ENCODE measurements at regions not wholly inside any gene's neighbourhood (a gene's known extent, or its start where the extent isn't known, plus 50 kb on each side); places are given as distances from the start of the nearest gene placed in this dataset.

DNA sequence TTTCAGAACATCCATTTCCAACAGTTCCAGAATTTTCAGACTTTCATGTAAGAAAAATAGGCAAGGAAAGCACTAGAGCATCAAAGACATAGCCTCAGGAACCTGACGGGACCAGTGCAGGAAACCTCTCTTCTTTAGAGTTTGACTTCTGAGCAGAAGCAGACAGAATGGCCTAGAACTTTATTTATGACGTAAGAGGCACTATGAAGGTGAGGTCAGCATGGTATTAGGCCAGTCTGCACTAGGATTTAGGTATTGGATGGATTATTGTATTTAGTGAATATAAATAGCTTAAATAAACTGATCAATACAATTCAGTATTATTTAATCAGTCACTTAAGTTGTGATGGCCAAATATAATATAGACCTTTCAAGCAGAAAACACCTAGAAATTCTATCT is 117.6 kb downstream of the CYRIA start:
- Mint-ChIP-seq H3K27ac (no peak overlapping the region), H3K4me1 (no peaks in the 10 kb centered on the region), H3K9me3 (no peaks in the 10 kb centered on the region), H3K4me3 (no peak overlapping the region), H3K27me3 (no peaks in the 10 kb centered on the region), H3K36me3 (peaks cover 6 to 16% of the 10 kb centered on the region in 2 donors)
- no peak for DNase-seq
- ATAC-seq (replicated peaks) = no peak

DNA sequence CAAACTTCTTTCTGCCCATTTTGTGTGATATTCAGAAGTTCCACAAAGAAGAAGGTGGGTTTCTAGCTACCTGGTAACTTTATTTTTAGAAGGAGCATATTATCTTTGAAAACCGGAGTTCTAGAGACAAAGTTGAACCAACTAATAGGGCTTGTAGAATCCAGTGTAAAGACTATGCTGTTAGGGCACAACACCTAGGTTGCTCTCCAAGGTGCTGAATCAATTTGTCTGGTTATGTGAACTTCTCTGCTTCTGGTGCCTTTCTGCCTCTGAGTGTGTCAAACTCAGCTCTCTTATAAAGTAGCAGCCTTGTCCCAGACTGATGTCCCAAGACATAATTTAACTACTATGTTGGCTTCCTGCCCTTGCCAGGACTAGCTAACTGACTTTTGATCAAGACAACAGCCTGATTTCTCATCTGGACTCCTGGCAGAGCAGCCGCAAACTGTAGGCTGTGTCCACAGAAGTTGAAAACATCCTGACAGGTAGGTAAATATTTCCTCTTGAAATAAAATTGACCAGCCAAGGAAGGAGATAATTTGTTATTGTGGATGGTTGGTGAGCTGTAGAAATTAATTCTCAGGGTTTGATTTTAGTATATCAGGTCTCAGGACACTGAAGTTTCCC is 119.4 kb downstream of the CYRIA start:
- DNase-seq (no peak), ATAC-seq (replicated peaks) (no peak)
- no peak overlapping the region for H3K4me3 Mint-ChIP-seq

DNA sequence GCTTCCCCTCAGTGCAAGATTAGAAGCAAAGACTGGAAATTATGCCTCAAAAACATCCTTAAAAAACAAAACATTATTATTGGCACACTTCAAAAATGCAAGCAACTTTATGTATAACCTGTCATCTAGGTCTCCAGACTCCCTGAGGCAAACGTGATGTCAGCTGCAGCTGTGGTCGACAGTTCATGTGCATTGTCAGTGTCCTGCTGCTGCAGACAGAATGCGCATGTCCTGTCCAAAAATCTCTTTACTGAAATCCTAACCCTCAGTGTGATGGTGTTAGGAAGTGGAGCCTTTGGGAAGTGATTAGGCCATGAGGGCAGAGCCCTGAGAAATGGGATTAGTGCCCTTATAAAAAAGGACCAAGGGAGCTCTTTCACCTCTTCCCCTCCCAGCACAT is 126.9 kb downstream of the CYRIA start:
- H3K27ac Mint-ChIP-seq = no peak overlapping the region
- H3K27me3 Mint-ChIP-seq = peaks cover 20 to 32% of the 10 kb centered on the region in 2 donors
- ATAC-seq (replicated peaks) (no peak), DNase-seq (no peak)
- no peaks in the 10 kb centered on the region for H3K9me3 Mint-ChIP-seq
- H3K36me3 Mint-ChIP-seq = no peaks in the 10 kb centered on the region
- no peaks in the 10 kb centered on the region for H3K4me1 Mint-ChIP-seq
- no peak overlapping the region for H3K4me3 Mint-ChIP-seq

More for the DNA sequence above, 119.4 kb downstream of the CYRIA start:
- Mint-ChIP-seq H3K36me3 (peaks cover 4 to 11% of the 10 kb centered on the region in 2 donors), H3K9me3 (no peaks in the 10 kb centered on the region), H3K4me1 (no peaks in the 10 kb centered on the region), H3K27me3 (no peaks in the 10 kb centered on the region), H3K27ac (no peak overlapping the region)

DNA sequence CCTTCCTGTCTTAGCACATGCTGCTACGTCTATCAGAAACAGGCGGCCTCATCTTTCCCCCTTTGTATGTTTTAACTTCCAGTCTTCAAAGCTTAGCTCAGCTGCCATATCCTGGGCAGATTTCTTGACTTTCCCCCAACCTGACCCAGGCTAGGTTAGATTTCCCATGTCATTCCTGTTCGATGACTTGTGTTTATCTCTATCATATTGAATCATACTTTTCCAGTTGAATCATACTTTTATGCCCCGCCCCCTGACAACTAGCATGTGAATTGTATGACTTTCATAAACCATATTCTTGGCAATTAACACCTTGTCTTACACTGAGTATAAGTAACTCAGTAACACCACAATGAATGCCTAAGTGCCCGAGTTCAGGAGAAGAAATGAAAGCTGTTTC is 128.3 kb downstream of the CYRIA start:
- Mint-ChIP-seq H3K9me3 (no peaks in the 10 kb centered on the region), H3K27me3 (peaks cover 27 to 38% of the 10 kb centered on the region in 2 donors), H3K27ac (no peak overlapping the region), H3K36me3 (no peaks in the 10 kb centered on the region), H3K4me1 (no peaks in the 10 kb centered on the region), H3K4me3 (no peak overlapping the region)
- no peak for ATAC-seq (replicated peaks)
- no peak for DNase-seq

DNA sequence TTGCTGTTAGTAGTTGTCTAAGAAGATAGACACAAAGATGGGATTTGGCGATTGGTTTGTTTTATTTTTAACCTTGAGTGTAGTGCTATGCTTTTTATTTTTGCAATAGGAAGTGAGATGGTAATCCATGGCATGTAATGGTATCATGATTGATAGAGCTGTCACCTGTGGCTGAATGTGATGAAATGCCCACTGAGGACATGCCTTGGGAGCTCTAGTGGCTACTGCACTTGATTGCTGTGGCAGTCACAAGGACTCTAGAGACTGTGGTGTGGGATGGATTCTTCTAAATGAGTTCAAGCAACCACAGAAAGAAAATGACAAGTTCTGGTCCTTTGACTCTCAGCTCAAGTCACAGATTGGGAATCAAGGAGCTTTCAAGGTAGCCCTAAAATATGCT is 139.4 kb downstream of the CYRIA start:
- no peak overlapping the region for H3K4me3 Mint-ChIP-seq
- no peak overlapping the region for H3K27ac Mint-ChIP-seq
- DNase-seq (no peak), ATAC-seq (replicated peaks) (no peak)
- no peaks in the 10 kb centered on the region for H3K9me3 Mint-ChIP-seq
- no peaks in the 10 kb centered on the region for H3K36me3 Mint-ChIP-seq
- H3K4me1 Mint-ChIP-seq = no peaks in the 10 kb centered on the region
- H3K27me3 Mint-ChIP-seq = peaks cover 33 to 35% of the 10 kb centered on the region in 2 donors

DNA sequence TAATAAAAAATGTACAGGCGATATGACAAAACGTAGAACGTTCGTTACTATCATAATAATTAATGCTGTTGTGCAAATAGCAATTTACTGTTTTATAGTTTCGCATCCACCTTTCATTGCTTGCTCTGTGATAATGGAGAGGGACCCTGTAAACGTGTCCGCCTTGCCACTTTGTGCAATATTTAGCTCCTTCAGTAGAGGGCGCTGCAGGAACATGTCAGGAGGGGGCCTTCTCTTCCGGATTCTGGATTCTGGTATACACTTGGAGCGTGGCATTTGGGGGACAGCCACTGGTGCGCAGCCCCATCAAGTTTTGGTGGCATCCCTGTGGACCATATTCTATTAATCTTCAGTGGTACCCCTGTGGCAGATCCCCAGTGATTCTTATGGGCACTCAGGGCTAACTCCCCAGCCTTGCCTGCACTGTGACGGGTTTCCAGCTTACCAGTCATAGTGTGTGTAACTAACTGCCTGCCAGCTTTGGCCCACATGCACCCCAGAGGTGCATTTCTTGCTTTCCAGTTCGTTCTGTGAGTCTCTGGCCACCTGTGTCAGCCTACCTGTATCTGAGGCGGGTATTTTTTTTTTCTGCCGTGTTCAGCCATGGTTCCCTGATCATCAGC is 140.3 kb downstream of the CYRIA start:
- DNase-seq = no peak
- H3K27me3 Mint-ChIP-seq = peaks cover 32% of the 10 kb centered on the region in 2 donors
- H3K9me3 Mint-ChIP-seq = no peaks in the 10 kb centered on the region
- H3K36me3 Mint-ChIP-seq = no peaks in the 10 kb centered on the region
- H3K27ac Mint-ChIP-seq = no peak overlapping the region
- no peak for ATAC-seq (replicated peaks)
- no peak overlapping the region for H3K4me3 Mint-ChIP-seq
- no peaks in the 10 kb centered on the region for H3K4me1 Mint-ChIP-seq

DNA sequence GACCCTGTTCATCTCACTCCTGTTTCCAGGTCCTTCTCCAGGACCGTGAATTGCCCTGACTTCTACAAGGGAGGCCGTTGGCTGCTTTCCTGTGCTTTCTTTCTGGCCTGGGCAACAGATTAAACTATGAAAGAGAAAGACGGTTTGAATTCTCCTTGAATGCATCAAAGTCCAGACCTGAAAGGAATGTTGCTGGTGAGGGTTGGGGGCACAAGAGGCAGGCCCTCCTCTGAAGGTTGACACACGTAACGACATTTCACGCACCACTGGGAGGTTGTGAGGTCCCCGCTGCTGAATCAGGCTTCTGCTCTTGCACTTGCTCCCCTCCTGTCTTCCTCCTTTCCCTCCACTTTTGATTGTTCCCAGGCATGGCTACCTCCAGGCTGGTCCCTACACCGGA is 141.9 kb downstream of the CYRIA start:
- peaks cover 26 to 28% of the 10 kb centered on the region in 2 donors for H3K27me3 Mint-ChIP-seq
- no peaks in the 10 kb centered on the region for H3K36me3 Mint-ChIP-seq
- DNase-seq (no peak), ATAC-seq (replicated peaks) (no peak)
- no peaks in the 10 kb centered on the region for H3K4me1 Mint-ChIP-seq
- no peaks in the 10 kb centered on the region for H3K9me3 Mint-ChIP-seq
- no peak overlapping the region for H3K4me3 Mint-ChIP-seq
- H3K27ac Mint-ChIP-seq = no peak overlapping the region

DNA sequence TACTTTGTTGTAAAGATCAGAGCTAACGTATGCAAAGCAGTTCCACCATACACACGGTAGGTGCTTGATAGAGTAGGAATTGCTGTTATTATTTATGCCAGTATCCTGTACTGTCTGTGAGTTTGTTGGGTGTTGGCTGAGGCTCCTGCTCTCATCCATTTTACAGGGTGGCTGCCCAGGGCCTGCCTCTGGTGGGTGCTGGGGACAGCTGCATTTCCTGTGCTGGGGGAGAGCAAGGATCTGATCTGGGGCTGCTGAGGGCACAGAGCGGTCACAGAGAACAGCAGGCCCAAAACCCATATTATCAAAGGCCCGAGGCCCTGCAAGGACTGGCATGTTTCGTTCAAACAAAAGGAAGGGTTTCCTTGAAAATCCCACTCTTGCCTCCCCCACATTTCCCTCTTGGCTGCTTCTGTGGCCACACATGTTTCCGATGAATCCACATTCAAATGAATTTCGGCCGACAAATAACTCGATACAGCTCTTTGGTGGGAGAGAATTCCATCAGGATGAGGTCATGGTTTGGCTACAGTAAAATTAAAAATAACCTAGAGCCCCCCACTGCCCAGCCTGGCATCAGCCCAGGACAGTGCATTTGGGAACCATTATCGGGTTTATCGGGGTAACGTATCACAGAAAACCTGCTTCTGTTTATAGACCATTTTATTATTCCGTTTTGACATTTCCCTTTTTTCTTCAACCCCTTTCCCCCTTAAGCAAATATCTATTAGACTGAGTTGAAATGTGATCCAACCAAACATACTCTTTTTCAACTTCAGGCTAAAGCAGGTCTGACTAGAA is 143.4 kb downstream of the CYRIA start:
- Mint-ChIP-seq H3K9me3 (no peaks in the 10 kb centered on the region), H3K4me3 (no peak overlapping the region), H3K27ac (no peak overlapping the region), H3K27me3 (peaks cover 28 to 29% of the 10 kb centered on the region in 2 donors), H3K4me1 (no peaks in the 10 kb centered on the region), H3K36me3 (no peaks in the 10 kb centered on the region)
- ATAC-seq (replicated peaks) (no peak), DNase-seq (no peak)

DNA sequence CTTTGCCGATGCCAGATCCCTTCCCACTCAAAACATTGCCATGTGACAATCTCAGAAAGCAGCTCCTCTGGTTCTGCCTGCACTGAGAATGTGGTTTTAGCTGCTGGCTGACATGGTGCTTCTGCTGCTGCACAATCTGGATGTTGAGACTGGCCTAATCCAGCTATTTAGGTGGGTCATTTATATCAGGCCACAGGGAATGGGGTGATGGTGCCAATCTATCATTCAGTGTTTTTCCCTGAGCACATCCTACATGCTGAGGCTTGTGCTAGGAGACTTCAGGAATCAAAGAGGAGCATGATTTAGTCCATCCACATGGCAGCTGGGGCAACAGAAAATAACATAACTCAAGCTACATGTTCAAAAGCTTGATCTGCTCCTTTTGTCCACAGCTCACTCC is 144.7 kb downstream of the CYRIA start:
- DNase-seq = no peak
- Mint-ChIP-seq H3K27me3 (peaks cover 26 to 34% of the 10 kb centered on the region in 2 donors), H3K27ac (no peak overlapping the region)

DNA sequence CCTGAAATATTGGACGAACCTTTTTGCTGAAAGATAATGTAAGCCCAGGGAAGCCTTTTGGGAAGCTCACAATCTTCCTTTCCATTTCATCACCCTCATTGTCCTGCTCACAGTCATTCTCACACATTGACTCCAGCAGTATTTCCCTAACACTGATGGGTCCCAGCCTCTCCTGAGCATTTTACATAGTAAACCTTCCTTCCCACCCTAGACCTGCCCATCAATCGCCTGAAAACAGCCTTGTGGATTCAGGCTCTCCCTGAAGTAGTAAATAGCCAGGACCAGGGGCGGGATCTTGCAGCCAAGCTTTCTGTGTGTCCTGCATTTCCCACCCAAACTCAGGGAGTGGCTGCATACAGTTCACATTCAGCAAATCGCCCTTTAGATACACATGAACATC is 149.9 kb downstream of the CYRIA start:
- Mint-ChIP-seq H3K27ac (no peak overlapping the region), H3K4me3 (no peak overlapping the region), H3K27me3 (peaks cover 17 to 36% of the 10 kb centered on the region in 2 donors), H3K36me3 (no peaks in the 10 kb centered on the region), H3K9me3 (no peaks in the 10 kb centered on the region), H3K4me1 (no peaks in the 10 kb centered on the region)
- ATAC-seq (replicated peaks) (no peak), DNase-seq (no peak)

More for the DNA sequence above, 144.7 kb downstream of the CYRIA start:
- ATAC-seq (replicated peaks) = no peak
- no peaks in the 10 kb centered on the region for H3K36me3 Mint-ChIP-seq
- no peak overlapping the region for H3K4me3 Mint-ChIP-seq
- no peaks in the 10 kb centered on the region for H3K4me1 Mint-ChIP-seq
- H3K9me3 Mint-ChIP-seq = no peaks in the 10 kb centered on the region

DNA sequence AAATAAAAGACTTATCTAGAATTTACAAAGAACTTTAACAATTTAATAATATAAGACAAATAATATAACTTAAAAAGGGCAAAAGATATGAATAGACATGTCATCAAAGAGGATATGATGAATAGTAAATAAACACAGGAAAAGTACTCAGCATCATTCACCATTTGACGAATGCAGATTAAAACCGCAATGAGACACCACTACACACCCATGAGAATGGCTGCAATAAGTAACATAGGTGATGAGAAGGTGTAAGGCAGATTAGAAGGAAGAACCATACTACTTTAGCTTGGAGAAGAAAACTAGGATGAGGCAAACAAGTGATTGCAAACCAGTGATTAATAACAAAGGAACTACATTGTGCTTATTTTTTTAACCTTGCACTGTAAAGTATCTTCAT is 152.0 kb downstream of the CYRIA start:
- no peak for ATAC-seq (replicated peaks)
- Mint-ChIP-seq H3K36me3 (no peaks in the 10 kb centered on the region), H3K4me3 (no peak overlapping the region), H3K27me3 (peaks cover 38 to 54% of the 10 kb centered on the region in 2 donors), H3K27ac (no peak overlapping the region), H3K4me1 (peaks cover 0 to 1% of the 10 kb centered on the region in 2 donors), H3K9me3 (no peaks in the 10 kb centered on the region)
- no peak for DNase-seq

DNA sequence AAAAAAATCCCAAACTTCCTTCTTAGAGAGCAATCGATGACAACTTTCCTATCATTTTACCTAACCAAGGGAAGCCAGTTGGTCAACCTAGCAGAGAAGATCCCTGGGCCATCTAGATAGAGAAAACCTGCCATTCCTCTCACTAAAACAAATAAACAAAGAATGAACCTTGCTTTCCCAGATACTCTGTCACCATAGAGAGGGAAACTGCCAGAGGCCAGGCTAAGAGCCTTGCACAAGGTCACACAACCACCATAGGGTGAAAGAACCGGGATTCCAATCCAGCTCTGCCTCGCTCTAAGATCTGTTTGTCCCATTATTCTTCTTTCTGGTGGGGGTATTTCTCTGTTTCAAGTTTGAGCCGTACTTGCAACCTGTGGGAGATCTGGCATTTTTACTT is 154.6 kb downstream of the CYRIA start:
- Mint-ChIP-seq H3K9me3 (no peaks in the 10 kb centered on the region), H3K36me3 (no peaks in the 10 kb centered on the region), H3K4me1 (peaks cover 0 to 2% of the 10 kb centered on the region in 2 donors), H3K4me3 (no peak overlapping the region), H3K27ac (no peak overlapping the region), H3K27me3 (peaks cover 61% of the 10 kb centered on the region in 2 donors)
- DNase-seq = no peak
- ATAC-seq (replicated peaks) = no peak

DNA sequence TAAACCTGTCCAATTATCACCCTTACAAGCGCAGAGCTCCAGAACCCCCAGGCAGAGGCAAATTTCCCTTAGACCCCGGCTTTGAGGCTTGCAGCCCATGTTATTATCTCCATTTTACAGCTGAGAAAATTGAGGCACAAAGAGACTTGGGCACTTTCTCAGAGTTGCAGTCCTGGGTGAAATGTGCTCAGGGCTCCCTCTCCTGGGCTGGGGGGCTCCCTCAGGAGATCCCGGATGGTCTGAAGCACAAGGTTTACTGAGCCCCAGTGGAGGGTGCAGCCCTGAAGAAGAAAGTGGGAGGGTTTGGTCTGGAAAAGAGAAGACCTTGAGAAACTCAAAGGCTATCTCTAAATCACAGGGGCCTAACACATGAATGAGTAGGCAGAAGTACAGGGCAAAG is 156.6 kb downstream of the CYRIA start:
- Mint-ChIP-seq H3K36me3 (no peaks in the 10 kb centered on the region), H3K4me3 (no peak overlapping the region), H3K27ac (no peak overlapping the region), H3K27me3 (peaks cover 56 to 66% of the 10 kb centered on the region in 2 donors), H3K4me1 (peaks cover 0 to 2% of the 10 kb centered on the region in 2 donors), H3K9me3 (no peaks in the 10 kb centered on the region)
- DNase-seq = no peak
- ATAC-seq (replicated peaks) = no peak

DNA sequence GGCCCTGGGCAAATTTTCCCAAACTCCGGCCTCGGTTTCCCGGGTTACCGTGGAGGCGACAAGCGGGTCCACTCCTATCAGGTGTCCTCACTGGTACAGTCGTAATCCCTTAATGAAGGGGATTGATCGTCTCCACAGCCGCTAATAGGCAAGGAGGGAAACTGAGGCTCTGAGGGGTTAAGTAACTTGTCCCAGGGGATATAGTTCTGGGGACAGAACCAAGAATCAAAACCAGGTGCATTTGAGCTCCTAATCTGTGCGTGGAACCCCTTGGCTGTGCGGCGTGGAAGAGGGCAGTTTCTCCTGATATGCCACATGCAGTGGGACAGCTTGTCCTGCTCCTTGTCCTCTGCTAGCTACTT is 157.2 kb downstream of the CYRIA start:
- ATAC-seq (replicated peaks) (no peak), DNase-seq (no peak)
- H3K36me3 Mint-ChIP-seq = no peaks in the 10 kb centered on the region
- H3K4me1 Mint-ChIP-seq = peaks cover 0 to 2% of the 10 kb centered on the region in 2 donors
- peak overlapping the region in 1 of 2 donors; percentile 53 for H3K4me3 Mint-ChIP-seq
- H3K27me3 Mint-ChIP-seq = peaks cover 53 to 66% of the 10 kb centered on the region in 2 donors
- H3K27ac Mint-ChIP-seq = no peak overlapping the region
- H3K9me3 Mint-ChIP-seq = no peaks in the 10 kb centered on the region
